Astrocyte of the spinal cord (primary cell): ENCODE measurements at regions not wholly inside any gene's neighbourhood (a gene's known extent, or its start where the extent isn't known, plus 50 kb on each side); places are given as distances from the start of the nearest gene placed in this dataset.

Experiments used
- DNase-seq: peaks from one replicate; pipeline ENCODE4 v3.0.0; 2011; ENCODE audit warnings: low read depth, low spot score
- H3K4me3 ChIP-seq: 2 replicates; pipeline ENCODE4 v1.5.1; 2011; ENCODE audit warnings: low read depth, mild to moderate bottlenecking, low read length, moderate library complexity
- in situ Hi-C: cut with HindIII; loops from 2 replicates; pipeline ENCODE4 v1.10.0; 2017; ENCODE audit warnings: low sequenced_read_pairs
- TF ChIP-seq, protein P1 (sequence below): IDR thresholded peaks from 2 replicates; pipeline ENCODE4 v1.5.1; 2012; ENCODE audit warnings: low read depth, mild to moderate bottlenecking, low read length, inconsistent platforms

GRCh38 chr17:77476006-77476405 lies 335.2 kb downstream of the SEC14L1 start:
- in situ Hi-C loops = no loop called here
- no peak overlapping the region for H3K4me3 ChIP-seq
- TF ChIP-seq, protein P1, sequence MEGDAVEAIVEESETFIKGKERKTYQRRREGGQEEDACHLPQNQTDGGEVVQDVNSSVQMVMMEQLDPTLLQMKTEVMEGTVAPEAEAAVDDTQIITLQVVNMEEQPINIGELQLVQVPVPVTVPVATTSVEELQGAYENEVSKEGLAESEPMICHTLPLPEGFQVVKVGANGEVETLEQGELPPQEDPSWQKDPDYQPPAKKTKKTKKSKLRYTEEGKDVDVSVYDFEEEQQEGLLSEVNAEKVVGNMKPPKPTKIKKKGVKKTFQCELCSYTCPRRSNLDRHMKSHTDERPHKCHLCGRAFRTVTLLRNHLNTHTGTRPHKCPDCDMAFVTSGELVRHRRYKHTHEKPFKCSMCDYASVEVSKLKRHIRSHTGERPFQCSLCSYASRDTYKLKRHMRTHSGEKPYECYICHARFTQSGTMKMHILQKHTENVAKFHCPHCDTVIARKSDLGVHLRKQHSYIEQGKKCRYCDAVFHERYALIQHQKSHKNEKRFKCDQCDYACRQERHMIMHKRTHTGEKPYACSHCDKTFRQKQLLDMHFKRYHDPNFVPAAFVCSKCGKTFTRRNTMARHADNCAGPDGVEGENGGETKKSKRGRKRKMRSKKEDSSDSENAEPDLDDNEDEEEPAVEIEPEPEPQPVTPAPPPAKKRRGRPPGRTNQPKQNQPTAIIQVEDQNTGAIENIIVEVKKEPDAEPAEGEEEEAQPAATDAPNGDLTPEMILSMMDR = no peak
- DNase-seq = no peak

DNA sequence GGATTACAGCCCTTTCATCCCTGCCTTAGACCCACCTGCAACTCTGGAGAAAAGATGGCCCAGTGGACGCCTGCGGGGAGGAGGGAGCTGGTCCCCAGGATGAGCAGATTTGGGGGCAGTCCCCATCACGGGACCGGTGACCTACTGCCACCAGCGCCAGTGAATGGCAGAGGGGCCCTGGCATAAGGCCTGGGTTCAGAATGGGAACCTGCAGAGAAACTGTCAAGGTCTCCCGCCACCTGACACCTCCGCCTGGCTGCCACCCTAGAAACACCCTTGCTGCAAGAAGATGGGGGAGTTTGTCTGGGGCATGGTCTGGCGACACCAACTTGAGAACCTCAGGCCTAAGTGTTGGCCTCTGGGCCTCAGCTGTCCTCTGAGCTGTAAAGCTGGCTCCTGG lies 335.7 kb downstream of the SEC14L1 start:
- TF ChIP-seq, protein P1 = no peak
- H3K4me3 ChIP-seq = no peak overlapping the region
- in situ Hi-C loops = no loop called here
- DNase-seq = no peak

GRCh38 chr17:77476931-77477805 lies 336.4 kb downstream of the SEC14L1 start:
- in situ Hi-C loops = no loop called here
- no peak overlapping the region for H3K4me3 ChIP-seq
- peak; percentile 96 for DNase-seq
- TF ChIP-seq, protein P1 = peak; percentile 5

- H3K4me3 ChIP-seq = no peak overlapping the region
- TF ChIP-seq, protein P1 = no peak
- in situ Hi-C loops = no loop called here
- DNase-seq = no peak
These were observed 337.5 kb downstream of the SEC14L1 start for GRCh38 chr17:77478281-77478680.

DNA sequence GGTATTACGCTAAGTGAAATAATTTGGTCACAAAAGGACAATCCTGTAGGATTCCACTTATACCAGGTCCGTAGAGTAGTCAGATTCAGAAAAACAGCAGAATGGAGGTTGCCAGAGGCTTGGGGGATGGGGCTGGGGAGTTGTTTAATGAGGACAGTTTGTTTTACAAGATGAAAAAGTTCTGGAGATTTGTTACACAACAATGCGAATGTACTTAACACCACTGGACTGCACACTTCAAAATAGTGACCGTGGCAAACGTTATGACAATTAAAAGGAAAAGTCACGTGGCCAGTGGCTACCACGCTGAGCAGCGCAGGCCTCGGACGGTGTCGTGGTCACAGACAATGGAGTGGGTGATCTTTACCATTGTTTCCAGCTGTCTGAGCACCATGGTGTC lies 338.1 kb downstream of the SEC14L1 start:
- DNase-seq = no peak
- no peak overlapping the region for H3K4me3 ChIP-seq
- in situ Hi-C loops = no loop called here
- TF ChIP-seq, protein P1 = no peak

GRCh38 chr17:77479372-77480198 lies 338.8 kb downstream of the SEC14L1 start:
- no peak overlapping the region for H3K4me3 ChIP-seq
- DNase-seq = peak; percentile 40
- in situ Hi-C loops = no loop called here
- TF ChIP-seq, protein P1 = no peak
